T47D (cell line): ENCODE measurements at regions not wholly inside any gene's neighbourhood (a gene's known extent, or its start where the extent isn't known, plus 50 kb on each side); places are given as distances from the start of the nearest gene placed in this dataset.

Source experiments
- DNase-seq, 2 experiments: peaks; one replicate each; pipeline versions ENCODE4 v3.0.0 to v3.0.0-alpha.2; 2011 to 2012; ENCODE audit warnings: low read depth in 1 of 2, low spot score in 1 of 2
- JUND ChIP-seq: IDR thresholded peaks from 2 replicates; pipeline ENCODE4 v1.6.1; 2012; ENCODE audit warnings: low read depth
- in situ Hi-C: cut with HindIII; loops from 2 replicates; pipeline ENCODE4 v1.10.0; 2016; ENCODE audit warnings: low sequenced_read_pairs, low pct_unique_long_range_greater_than_20kb

DNA sequence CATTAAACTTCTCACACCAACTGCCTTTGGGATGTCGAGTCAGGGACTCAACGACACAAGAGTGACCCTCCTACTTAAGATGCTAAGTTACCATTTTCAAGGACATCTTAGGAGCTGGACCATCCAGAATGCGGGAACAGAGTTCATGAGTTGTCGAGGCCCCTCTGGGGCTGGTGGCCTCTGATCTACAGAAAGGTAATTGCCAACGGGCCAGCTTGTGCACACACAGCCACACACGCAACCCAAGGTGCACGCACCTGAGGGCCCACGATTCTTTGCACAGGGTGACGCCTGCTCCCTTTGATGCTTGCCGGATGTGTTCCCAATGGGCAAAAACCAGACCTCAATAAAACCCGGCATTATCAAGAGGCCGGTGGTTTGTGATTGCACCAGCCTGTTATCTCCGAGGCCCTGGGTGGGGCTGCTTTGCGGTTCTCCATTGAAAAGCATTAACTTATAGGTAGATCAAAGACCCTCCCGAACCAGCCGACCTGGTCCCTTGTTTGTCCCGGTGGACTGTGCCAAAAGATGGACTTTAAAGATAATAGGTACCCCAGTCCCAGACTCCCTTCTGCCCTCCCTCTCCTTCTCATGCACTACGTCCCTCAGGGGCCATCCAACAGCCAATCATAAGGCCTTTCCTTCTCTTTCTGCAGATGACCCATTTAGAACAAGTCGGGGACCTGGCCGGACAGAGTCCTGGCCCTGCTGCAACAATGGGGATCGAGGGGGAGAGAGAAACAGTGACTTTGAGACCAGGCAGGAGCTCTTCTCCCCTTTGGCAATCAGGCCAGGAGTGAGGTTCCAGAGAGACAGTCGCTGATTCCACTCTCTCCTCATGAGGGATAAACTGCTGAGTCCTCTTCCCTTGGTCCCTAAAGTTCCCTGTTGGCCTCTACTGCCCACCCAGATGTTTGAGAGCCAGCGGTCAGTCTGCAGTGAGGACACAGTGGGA is 292.5 kb downstream of the SOX9 start:
- no peak for DNase-seq
- in situ Hi-C loops, result no loop called here
- TF ChIP-seq JUND, result no peak

DNA sequence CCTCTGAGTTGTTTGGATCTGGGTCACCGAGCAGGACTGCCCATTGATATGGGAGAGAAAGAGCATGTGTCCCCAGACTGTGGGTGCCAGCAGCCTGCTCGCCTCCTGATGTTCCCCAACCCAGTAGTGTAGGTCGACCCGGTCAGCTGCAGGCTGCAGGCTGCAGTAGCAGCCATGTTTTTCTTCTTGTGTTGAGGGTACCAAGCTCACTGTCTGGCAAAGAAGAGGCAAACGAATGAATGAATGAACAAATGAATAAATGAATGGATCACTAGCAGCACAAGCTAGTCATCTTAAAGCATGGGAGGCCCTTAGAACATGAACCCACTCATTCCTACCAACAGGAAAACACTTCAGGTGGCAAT is 293.2 kb downstream of the SOX9 start:
- DNase-seq, result no peak
- in situ Hi-C loops, result no loop called here

DNA sequence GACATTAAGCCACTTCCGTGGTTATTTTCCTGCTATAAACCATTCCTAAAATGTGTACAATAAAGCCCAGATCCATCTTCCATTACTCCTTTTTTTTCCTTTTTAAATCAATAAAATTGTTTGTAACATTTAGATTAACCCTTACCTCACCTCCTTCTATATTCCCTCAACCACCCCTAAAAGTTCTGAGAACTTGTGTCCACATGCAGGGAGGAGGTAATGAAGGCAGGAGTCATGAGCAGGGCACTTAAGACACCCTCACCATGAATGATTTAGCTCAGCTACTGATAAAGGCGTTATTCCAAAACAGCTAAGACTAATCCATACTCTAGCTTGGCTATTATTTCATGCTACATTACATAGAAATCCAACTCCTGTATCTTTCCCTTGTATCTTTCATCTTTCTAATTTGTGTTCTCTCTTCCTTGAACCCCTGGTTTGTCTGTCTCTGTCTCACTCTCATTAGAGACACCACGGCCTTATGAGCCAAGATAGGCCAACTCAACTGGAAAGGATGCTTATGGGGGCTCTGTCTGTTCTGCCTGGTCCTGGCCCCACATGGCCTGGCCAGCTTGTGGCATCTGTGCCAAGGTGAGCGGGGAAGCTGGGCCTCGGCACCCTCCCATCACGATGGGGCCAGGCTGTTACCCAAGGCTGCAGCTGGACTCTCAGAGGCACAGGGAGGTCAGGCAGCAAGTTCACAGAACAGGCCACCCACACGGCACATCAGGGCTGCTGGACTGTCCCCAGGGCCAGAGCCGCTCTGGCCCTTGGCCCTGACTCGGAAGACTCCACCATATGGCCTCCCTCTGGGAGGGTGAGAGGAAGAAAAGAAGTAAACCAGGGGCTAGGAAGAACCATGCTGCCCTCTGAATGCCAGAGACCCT is 294.4 kb downstream of the SOX9 start:
- in situ Hi-C loops, result no loop called here
- no peak for TF ChIP-seq JUND
- DNase-seq, result no peak

More for the DNA sequence above, 293.2 kb downstream of the SOX9 start:
- no peak for TF ChIP-seq JUND

DNA sequence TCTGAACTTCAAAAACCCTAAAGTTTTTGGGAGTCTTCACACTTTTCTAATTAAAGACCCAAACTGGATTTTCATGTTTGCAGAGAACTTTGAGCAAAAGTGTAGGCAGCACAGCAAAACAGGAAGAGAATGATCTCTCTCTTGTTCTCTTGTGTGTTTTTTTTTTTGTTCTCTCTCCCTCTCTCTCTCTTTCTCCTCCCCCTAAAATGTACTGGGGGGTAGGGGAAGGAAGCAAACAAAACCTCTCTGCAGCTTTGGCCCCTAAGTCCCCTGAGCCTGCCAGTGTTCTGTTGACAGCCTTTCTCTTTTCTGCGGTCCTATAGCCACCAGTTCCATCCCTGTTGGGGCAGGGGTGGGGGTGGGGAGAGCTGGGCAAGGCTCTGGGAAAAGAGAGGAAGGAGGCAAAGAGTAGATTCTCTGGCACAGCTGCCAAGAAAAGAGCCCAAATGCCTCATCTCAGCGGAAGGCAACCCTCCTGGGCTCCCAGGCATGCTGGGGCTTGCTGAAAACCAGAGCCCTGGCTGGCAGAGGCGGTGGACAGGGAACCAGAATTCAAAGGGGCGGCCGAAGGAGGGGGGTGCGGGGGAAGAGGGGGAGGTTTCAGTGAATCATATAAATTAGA is 295.3 kb downstream of the SOX9 start:
- no peak for DNase-seq
- TF ChIP-seq JUND, result no peak
- in situ Hi-C loops, result no loop called here

DNA sequence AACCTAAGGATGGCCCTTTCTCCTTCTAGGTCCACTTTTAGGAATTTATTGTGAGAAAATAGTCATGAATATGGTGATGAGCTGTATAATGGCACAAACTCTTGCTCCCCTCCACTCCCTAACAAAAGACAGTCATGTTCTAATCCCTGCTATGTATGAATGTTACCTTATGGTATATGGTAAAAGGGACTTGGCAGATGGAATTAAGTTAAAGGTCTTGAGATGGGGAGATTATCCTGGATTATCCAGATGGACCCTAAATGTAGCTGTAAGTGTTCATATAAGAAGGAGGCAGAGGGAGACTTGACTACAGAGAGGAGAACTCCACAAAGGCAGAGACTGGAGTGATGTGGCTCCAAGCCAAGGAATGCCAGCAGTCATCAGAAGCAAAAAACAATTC is 296.1 kb downstream of the SOX9 start:
- in situ Hi-C loops, result no loop called here
- no peak for DNase-seq
- no peak for TF ChIP-seq JUND

DNA sequence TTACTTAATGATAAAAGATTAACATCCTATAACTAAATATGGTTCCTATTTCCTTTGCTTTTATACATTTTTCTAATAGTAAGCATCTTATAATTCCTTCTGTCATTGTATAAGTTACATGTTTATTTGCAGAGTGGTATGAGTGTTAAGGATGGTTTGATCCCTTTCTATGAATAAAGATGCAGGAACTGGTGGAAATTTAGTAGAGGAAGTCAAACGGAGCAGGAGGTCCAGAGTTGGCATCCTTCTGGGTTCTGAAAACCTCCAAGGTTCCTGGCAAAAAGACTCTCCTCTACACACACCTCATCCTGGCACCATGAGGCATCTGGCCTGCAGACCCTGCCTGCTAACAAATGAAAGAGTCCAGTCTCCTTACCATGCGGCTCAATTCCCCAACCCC is 296.8 kb downstream of the SOX9 start:
- TF ChIP-seq JUND, result no peak
- no peak for DNase-seq
- in situ Hi-C loops, result no loop called here

DNA sequence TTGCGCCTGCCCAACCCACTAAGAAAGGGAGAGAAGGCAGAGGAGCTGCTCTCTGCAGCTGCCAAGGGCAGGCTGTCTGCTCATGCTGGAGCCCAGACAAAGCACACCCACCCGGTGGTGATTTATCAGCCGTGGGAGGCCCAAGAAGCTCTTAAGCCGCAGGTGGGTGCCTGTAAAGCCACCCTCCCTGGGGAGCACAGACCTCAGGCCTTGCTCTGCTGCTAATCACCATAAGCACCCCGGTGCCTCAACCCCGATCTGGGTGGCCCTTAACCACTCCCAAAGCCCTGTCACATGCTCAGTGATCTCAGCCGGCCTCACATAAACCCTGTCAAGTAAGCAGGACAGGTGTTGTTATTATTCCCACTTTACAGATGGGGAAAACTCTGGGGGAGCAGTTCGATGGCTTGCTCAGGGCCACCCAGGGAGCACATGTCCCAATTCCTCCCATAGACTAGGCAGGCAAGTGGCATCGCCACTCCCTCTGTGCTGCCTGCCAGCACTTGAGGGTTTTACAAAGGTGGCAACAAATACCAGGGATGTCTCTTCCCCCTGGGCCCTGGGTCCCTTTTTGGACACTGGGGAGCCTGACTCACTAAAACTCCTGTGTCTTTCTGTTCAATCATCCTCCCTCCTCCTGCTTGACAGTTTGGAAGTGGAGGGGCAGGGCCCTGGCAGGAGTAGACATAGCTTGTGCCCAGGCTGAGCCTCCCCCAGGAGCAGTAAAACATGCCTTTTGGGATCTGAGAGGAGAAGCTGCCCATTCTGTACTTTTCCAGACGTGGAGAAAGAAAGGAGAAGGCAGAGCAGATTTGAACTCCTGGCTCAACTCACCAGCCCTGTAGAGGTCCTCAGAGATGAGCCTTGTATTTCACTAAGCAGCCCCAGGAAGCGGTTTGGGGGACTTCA is 299.3 kb downstream of the SOX9 start:
- in situ Hi-C loops, result no loop called here
- no peak for TF ChIP-seq JUND
- no peak for DNase-seq

DNA sequence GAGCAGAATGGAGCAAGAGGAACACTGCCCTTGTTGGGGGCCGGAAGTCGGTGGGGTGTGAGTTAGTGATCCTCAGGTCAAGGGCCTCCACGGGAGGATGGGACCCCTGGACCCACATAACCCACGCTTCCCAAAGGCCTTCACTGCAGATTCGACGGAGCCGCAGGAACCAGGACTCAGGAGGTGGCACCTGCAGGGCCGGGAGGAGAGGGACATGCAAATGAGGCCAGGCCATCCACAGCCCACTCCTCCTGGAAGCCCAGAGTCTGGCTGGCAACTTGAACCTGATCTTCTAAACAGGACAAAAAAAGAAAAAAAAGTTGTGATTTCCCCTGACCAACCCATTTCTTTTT is 299.9 kb downstream of the SOX9 start:
- in situ Hi-C loops, result no loop called here
- DNase-seq, result no peak
- no peak for TF ChIP-seq JUND

DNA sequence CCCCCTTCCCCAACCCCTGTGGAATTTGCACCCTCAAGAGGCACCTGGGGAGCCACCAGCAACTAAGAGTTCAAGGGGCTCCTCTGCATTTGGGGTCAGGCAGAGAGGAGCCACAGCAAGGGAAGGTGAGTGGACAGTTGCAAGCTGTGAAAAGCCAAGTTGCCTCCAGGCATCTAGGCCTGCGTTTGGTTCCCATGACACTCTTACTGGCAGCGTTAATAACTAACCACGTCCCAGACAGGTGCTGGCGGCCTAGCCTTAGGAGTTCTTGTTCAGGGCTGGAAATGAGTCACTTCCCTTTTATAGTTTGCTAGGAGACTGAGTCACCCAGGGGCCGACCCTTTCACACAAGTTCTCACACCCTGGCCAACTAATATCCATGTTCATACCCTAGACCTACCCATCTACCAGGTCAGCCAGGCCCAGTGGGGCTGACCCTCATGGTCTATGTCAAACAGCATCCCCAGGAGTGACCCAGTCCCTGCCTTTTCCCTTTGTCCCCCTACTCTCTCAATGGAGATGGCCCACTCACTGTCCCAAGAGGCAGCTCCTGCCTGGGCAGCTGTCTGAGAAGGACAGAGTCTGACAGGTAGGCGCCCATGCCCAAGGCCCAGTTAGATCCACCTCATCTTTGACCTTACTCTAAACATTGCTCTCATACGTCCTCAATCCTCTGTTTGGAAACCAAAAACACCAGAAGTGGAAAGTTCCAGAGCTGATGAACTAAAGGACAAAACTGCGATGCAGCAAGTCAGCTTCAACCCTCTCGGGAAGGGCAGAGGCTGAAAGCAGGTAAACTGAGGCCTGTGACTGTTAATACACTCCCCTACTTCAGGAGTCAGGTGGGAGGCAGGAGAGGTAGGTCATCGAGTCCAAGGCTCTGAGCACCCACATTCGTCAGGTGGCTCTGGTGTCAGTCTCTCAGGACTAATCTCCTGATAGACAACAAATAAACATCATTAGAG is 300.6 kb downstream of the SOX9 start:
- TF ChIP-seq JUND, result no peak
- DNase-seq, result peak in 1 of 2 experiments; percentile 62
- in situ Hi-C loops, result no loop called here

DNA sequence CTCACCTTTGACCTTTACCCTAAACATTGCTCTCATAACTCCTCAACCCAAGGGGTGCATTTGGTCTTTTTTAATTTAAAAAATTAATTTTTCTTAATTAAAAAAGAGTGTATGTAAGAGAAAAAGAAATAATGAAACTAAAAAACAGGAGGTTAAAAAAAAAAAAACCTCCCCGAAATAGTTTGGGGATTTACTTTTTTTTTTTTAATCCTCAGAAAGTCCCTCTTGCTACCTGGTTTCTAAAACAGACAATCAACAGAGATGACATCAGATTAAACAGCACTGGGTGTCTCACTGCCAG is 301.3 kb downstream of the SOX9 start:
- in situ Hi-C loops, result no loop called here

More for the DNA sequence above, 301.3 kb downstream of the SOX9 start:
- TF ChIP-seq JUND, result no peak
- DNase-seq, result no peak
